ENCODE measurements at regions not wholly inside any gene's neighbourhood (a gene's known extent, or its start where the extent isn't known, plus 50 kb on each side); places are given as distances from the start of the nearest gene placed in this dataset.
"Not testable (repeated sequence)": the region's sequence is repeated elsewhere in the genome, so short reads cannot be mapped to it uniquely, and the experiment has no call there.

GRCh38 chr17:71485426-71485825, 635.4 kb upstream of the SOX9 start:
- DNase-seq (ENCODE audit: low read depth), result no peak

GRCh38 chr17:71486261-71486660, 634.6 kb upstream of the SOX9 start:
- DNase-seq (ENCODE audit: low read depth), result no peak

- no peak for DNase-seq (ENCODE audit: low read depth)
Measured at GRCh38 chr17:71488851-71489250, 632.0 kb upstream of the SOX9 start.

DNA sequence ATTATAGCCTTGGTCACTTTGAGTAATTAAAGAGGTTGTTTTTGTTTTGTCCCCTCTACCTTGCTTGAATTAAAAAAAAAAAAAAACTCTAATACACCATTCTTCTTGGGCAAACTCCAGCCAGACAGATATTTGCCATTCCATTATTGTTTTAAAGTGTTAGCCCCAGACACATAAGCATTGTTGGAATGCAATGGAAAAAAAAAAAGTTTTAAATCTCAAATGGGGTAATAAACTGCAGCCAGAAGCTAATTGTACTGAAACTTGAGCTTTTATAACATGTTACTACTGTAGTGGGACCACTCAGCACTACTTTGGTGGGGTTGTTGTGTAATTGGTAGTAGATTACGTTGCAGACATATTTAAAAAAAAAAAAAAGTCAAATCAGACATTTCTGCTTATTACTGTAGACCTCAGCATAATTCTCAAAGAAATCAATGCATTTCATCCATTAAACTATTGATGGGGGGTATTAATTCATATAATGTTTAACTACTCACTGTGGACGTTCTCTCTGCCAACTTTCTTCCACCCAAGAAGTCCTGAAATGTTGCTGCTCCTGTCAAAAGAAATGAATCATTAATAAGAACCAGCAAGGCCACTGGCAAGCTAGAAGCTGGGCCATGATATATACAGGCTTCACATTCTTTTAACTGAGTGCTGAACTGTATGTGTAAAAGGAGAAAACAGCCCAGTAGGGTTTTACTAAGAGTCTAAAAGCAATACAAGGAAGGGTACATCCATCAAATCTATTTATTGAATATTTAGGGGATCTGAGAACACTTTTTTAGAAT, 626.6 kb upstream of the SOX9 start:
- DNase-seq (ENCODE audit: low read depth), result peak; percentile 80

- no peak for DNase-seq (ENCODE audit: low read depth)
Measured at GRCh38 chr17:71495420-71495819, 625.4 kb upstream of the SOX9 start.

DNA sequence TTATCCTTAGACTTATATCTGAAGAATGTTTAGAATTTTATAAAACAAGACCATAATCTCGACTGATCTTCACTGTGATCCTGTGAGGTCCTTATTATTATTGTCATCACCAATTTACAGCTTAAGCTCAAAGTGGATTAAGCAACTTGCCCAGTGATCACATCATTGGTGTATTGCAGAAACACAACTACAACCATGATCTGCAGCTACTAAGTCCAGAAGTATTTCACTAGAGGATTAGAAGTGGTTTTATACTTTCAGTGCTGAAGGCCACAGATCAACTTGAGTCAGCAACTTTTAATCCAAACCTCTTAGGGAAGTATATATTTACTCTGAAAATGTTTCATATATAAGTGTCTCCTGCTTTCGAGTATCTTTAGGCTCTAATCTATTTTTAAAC, 624.3 kb upstream of the SOX9 start:
- peak; percentile 58 for DNase-seq (ENCODE audit: low read depth)

GRCh38 chr17:71500761-71501555, 619.9 kb upstream of the SOX9 start:
- DNase-seq (ENCODE audit: low read depth), result peak; percentile 63

DNA sequence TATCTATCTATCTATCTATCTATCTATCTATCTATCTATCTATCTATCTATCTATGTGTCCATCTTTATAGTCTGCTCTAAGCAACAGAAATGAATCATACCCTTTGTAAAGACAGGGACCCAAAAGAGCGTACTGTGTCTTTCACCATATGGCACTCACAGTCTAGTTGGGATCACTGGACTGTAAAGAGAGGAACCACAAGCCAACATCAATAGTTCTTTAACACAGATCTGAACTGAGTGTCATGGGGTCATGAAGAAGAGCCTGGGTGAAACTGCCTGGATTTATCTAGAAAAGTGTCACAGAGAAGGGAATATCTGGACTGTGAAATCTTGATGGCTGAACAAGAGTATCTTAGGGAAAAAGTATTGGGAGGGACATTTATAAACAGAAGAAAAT, 619.1 kb upstream of the SOX9 start:
- no peak for DNase-seq (ENCODE audit: low read depth)

- peak; percentile 60 for DNase-seq (ENCODE audit: low read depth)
Measured at GRCh38 chr17:71502443-71502842, 618.4 kb upstream of the SOX9 start.

- no peak for DNase-seq (ENCODE audit: low read depth)
Measured at GRCh38 chr17:71503710-71504465, 616.9 kb upstream of the SOX9 start.

DNA sequence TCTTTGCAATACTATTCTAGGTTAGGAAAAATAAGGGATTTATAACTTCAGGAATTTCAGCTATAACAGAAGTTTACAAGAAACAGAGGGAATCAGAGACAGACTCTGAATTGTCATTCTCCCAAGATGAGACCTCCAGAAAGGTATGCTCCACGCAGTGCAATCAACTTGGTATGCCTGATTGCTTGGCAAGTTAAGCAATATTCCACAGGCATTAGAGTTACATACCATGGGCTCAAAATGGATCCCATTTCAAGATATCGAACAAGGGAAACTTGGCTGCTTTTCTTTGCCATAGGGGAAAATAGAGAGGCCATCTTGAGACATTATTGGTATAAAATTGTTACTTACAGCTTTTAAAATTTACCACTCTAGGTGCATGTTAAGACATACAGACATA, 615.6 kb upstream of the SOX9 start:
- peak; percentile 77 for DNase-seq (ENCODE audit: low read depth)

DNA sequence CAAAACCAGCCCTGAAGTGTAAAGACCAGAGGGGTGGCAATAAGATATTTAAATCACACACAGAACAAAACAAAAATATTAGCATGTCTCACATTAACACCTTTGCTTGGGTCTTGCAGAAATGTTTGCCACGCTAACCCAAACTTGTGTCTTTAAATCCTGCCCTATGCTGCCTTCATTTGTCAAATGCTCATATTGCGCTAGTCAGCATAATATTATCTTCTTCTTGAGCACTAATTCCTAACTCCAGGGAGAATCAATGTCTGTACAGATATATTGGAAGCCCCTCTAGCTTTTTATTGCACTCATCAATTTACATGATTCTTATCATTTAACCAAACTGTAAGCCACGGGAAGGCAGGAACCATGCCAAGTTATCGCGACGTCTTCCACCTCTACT, 614.8 kb upstream of the SOX9 start:
- DNase-seq (ENCODE audit: low read depth), result no peak

DNA sequence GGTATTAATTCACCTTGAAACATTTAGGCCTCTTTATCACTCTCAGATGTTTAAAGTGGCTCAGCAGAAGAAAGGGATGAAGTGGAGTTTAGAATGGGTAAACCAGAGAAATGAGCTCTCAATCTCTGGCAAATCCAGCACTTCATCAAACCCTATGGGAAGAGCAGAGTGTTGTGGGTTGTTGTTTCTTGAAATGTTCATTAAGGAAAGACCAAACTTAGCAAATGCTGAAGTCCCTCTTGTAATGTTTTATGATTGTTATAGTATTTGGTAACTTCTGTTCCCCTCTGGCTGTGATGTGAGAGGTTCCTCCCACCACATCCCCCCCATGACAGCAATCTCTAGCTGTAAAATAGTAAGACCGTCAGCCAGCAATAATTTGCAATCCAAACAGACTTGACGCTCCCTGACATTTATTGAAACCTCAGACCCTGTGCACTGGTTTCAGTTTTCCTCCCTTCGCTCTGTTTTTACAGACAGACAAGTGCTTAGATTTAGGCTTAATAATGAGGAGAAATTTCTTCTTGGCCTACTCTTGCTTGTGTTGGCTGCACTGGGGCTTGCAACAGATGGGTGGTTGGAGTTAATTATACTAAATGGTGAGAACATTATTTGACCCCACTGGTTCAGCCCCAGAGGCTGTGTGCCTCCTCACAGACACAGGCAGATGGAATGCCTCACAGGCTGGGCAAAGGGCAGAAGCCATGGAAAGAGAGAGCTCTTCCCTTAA, 609.4 kb upstream of the SOX9 start:
- DNase-seq (ENCODE audit: low read depth), result peak; percentile 9

GRCh38 chr17:71513725-71514124, 607.1 kb upstream of the SOX9 start:
- DNase-seq (ENCODE audit: low read depth), result not testable (repeated sequence)

GRCh38 chr17:71516149-71516548, 604.7 kb upstream of the SOX9 start:
- no peak for DNase-seq (ENCODE audit: low read depth)

DNA sequence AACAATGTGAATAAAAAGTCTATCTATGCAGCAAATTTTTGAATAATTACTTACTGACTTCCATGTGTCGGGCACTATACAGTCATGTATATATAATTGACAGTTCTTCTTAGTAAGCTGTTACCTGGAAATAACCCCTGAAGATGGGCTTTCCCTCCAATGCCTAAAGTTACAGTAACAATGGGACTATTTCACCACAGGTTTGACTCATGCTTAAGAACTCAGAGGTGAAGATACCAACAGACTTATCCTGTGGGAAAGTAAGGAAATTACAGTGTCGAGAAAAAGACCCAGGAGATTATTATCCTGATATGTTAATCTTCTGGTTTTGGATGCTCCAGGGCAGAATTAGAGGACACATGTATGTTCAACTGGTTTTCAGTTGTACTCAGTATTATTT, 601.5 kb upstream of the SOX9 start:
- DNase-seq (ENCODE audit: low read depth), result no peak

- no peak for DNase-seq (ENCODE audit: low read depth)
Measured at GRCh38 chr17:71521724-71522123, 599.1 kb upstream of the SOX9 start.

- DNase-seq (ENCODE audit: low read depth), result peak; percentile 59
Measured at GRCh38 chr17:71522383-71522782, 598.4 kb upstream of the SOX9 start.

- DNase-seq (ENCODE audit: low read depth), result peak; percentile 25
Measured at GRCh38 chr17:71527311-71527710, 593.5 kb upstream of the SOX9 start.

- DNase-seq (ENCODE audit: low read depth), result no peak
Measured at GRCh38 chr17:71528210-71528609, 592.6 kb upstream of the SOX9 start.

GRCh38 chr17:71530248-71530647, 590.6 kb upstream of the SOX9 start:
- no peak for DNase-seq (ENCODE audit: low read depth)

DNA sequence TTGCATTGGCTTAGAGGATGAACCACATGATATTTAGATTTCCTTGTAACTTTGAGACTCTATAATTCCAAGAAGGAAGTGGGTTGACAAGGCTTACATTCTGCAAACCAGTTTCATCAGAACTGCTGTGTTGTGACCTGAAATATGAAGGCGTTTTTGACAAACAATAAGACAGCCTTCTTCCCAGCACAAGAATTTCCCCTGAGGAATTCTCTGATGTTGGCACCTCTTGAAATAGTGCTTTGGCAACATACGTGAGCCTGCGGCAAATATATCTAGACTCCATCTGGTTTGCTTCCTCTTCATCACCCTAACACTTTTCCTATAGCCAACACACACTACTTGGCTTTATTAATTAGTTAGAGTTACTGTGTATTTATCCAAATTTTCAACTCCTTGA, 585.5 kb upstream of the SOX9 start:
- no peak for DNase-seq (ENCODE audit: low read depth)

All from EH (cell line).